ENCODE measurements at regions not wholly inside any gene's neighbourhood (a gene's known extent, or its start where the extent isn't known, plus 50 kb on each side); places are given as distances from the start of the nearest gene placed in this dataset.

- DNase-seq (ENCODE audit: low read depth in 1 of 2, low spot score in 1 of 2) = no peak
- Histone ChIP-seq H3K27me3 (ENCODE audit: insufficient read depth, poor library complexity, severe bottlenecking) (no peaks in the 10 kb centered on the region), H3K4me3 (replicated peaks; ENCODE audit: insufficient read depth, low read length) (no peak overlapping the region), H3K27ac (replicated peaks) (no peak overlapping the region)
- TF ChIP-seq REST (IDR thresholded peaks at IDR 0.05; ENCODE audit: insufficient replicate concordance, low read depth) = no peak
- TF ChIP-seq SPI1 (IDR thresholded peaks at IDR 0.05; ENCODE audit: borderline replicate concordance, low read depth) = no peak
- TF ChIP-seq CTCF (IDR thresholded peaks at IDR 0.05; ENCODE audit: insufficient read depth, low read length) = no peak
- no peak for TF ChIP-seq GABPA (IDR thresholded peaks at IDR 0.05; ENCODE audit: low read depth)
- no peak for TF ChIP-seq POLR2AphosphoS5 (IDR thresholded peaks at IDR 0.05; ENCODE audit: low read depth)
These were observed 276.2 kb downstream of the BRD1 start for GRCh38 chr22:49551446-49551845.

GRCh38 chr22:49550766-49551362, 276.8 kb downstream of the BRD1 start:
- TF ChIP-seq SPI1 (IDR thresholded peaks at IDR 0.05; ENCODE audit: borderline replicate concordance, low read depth) (no peak), REST (IDR thresholded peaks at IDR 0.05; ENCODE audit: insufficient replicate concordance, low read depth) (no peak), POLR2AphosphoS5 (IDR thresholded peaks at IDR 0.05; ENCODE audit: low read depth) (no peak), GABPA (IDR thresholded peaks at IDR 0.05; ENCODE audit: low read depth) (no peak), CTCF (IDR thresholded peaks at IDR 0.05; ENCODE audit: insufficient read depth, low read length) (no peak)
- Histone ChIP-seq H3K27me3 (ENCODE audit: insufficient read depth, poor library complexity, severe bottlenecking) (no peaks in the 10 kb centered on the region), H3K27ac (replicated peaks) (no peak overlapping the region), H3K4me3 (replicated peaks; ENCODE audit: insufficient read depth, low read length) (no peak overlapping the region)
- no peak for DNase-seq (ENCODE audit: low read depth in 1 of 2, low spot score in 1 of 2)

GRCh38 chr22:49550141-49550430, 277.6 kb downstream of the BRD1 start:
- no peaks in the 10 kb centered on the region for H3K27me3 ChIP-seq (ENCODE audit: insufficient read depth, poor library complexity, severe bottlenecking)
- H3K27ac ChIP-seq (replicated peaks) = no peak overlapping the region
- H3K4me3 ChIP-seq (replicated peaks; ENCODE audit: insufficient read depth, low read length) = no peak overlapping the region
- TF ChIP-seq CTCF (IDR thresholded peaks at IDR 0.05; ENCODE audit: insufficient read depth, low read length) (no peak), GABPA (IDR thresholded peaks at IDR 0.05; ENCODE audit: low read depth) (no peak)
- DNase-seq (ENCODE audit: low read depth in 1 of 2, low spot score in 1 of 2) = no peak

Measured in HL-60 (cell line).